ENCODE measurements at regions not wholly inside any gene's neighbourhood (a gene's known extent, or its start where the extent isn't known, plus 50 kb on each side); places are given as distances from the start of the nearest gene placed in this dataset.

- Histone ChIP-seq H3K27me3 (replicated peaks; ENCODE audit: insufficient read depth) (no peaks in the 10 kb centered on the region), H3K9me3 (no peaks in the 10 kb centered on the region), H3K36me3 (no peaks in the 10 kb centered on the region), H3K4me3 (no peak overlapping the region), H3K4me1 (replicated peaks) (no peaks in the 10 kb centered on the region), H3K27ac (no peak overlapping the region)
- 83% methylated on average over 15 of the region's 15 CpGs for WGBS
- no peak for DNase-seq (ENCODE audit: low spot score)
- intact Hi-C loops (cut with DNase I): no loop called here
- no peak for TF ChIP-seq POLR2AphosphoS5 (IDR thresholded peaks at IDR 0.05)
- TF ChIP-seq, protein P1, sequence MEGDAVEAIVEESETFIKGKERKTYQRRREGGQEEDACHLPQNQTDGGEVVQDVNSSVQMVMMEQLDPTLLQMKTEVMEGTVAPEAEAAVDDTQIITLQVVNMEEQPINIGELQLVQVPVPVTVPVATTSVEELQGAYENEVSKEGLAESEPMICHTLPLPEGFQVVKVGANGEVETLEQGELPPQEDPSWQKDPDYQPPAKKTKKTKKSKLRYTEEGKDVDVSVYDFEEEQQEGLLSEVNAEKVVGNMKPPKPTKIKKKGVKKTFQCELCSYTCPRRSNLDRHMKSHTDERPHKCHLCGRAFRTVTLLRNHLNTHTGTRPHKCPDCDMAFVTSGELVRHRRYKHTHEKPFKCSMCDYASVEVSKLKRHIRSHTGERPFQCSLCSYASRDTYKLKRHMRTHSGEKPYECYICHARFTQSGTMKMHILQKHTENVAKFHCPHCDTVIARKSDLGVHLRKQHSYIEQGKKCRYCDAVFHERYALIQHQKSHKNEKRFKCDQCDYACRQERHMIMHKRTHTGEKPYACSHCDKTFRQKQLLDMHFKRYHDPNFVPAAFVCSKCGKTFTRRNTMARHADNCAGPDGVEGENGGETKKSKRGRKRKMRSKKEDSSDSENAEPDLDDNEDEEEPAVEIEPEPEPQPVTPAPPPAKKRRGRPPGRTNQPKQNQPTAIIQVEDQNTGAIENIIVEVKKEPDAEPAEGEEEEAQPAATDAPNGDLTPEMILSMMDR (IDR thresholded peaks at IDR 0.05): no peak
- no peak for TF ChIP-seq POLR2A (IDR thresholded peaks at IDR 0.05)
These were observed 442.7 kb downstream of the MIAT start for GRCh38 chr22:27099946-27100722.

- no peak overlapping the region for H3K27ac ChIP-seq
- no peaks in the 10 kb centered on the region for H3K27me3 ChIP-seq (replicated peaks; ENCODE audit: insufficient read depth)
- TF ChIP-seq POLR2AphosphoS5 (IDR thresholded peaks at IDR 0.05) (no peak), POLR2A (IDR thresholded peaks at IDR 0.05) (no peak)
- TF ChIP-seq, protein P1 (IDR thresholded peaks at IDR 0.05): no peak
- DNase-seq (ENCODE audit: low spot score): no peak
- 6% methylated on average over 18 of the region's 18 CpGs for WGBS
- no peaks in the 10 kb centered on the region for H3K9me3 ChIP-seq
- no peaks in the 10 kb centered on the region for H3K4me1 ChIP-seq (replicated peaks)
- no peak overlapping the region for H3K4me3 ChIP-seq
- no peaks in the 10 kb centered on the region for H3K36me3 ChIP-seq
- intact Hi-C loops (cut with DNase I): no loop called here
These were observed 443.4 kb downstream of the MIAT start for GRCh38 chr22:27100789-27101188.

DNA sequence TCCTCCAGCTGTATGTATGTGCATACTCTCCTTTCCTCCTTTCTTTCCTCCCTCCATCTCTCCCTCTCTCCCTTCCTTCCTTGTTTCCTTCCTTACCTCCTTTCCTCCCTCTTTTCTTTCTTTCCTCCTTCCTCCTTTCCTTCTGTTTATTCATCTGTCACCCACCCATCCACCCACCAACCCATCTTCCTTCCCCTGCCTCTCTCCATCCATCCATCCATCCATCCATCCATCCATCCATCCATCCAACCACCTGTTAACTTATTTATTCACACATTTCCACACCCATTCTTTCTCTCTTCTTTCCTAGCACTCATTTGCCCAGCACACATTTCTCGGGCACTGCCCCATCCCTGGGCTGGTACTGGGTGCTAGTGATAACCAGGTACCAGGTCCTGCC is 443.9 kb downstream of the MIAT start:
- no peak for DNase-seq (ENCODE audit: low spot score)
- Histone ChIP-seq H3K4me3 (no peak overlapping the region), H3K9me3 (no peaks in the 10 kb centered on the region), H3K4me1 (replicated peaks) (no peaks in the 10 kb centered on the region), H3K36me3 (no peaks in the 10 kb centered on the region), H3K27ac (no peak overlapping the region), H3K27me3 (replicated peaks; ENCODE audit: insufficient read depth) (no peaks in the 10 kb centered on the region)
- 88% methylated on average over 1 of the region's 1 CpG for WGBS
- intact Hi-C loops (cut with DNase I): no loop called here
- TF ChIP-seq POLR2AphosphoS5 (IDR thresholded peaks at IDR 0.05) (no peak), POLR2A (IDR thresholded peaks at IDR 0.05) (no peak)
- TF ChIP-seq, protein P1 (IDR thresholded peaks at IDR 0.05): no peak

- intact Hi-C loops (cut with DNase I): no loop called here
These were observed 447.1 kb downstream of the MIAT start for GRCh38 chr22:27104449-27104848.

DNA sequence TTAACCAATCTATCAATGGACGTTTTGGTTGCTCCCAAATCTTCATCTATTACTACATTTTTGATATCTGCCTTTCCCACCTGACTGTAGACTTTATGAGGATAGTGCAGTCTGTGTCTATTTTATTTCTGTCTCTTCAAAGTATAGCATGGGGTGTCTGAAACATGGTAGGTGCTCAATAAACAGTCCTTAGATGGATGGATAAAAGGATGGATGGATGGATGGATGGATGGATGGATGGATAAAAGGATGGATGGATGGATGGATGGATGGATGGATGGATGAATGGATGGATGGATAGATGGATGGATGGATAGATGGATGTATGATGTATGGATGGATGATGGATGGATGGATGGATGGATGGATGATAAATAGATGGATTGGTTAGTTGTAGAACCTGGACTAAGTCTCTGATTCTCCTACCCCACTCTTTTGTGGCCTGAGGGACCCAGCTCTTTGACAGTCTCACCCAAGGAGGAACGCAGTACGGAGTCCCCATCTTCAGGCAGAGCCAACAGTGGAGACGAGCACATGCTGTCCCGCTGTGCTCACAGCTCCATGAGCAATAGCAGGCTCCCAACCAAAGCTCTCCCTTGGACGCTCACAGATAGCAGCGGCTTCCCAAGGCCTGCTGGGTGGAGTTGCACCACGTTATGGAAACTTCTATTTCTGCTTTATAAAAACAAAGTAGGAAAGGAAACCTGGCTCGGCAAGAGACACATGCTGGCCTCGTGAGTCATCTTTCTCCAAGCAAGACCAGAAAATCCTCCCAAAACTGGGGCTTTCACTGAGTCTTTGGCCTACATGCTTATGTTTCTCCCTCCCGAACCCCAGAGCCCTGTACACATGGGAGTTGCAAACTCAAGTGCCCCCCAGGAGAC is 448.0 kb downstream of the MIAT start:
- peak overlapping the region in 1 of 2 donors; percentile 22 for H3K27ac ChIP-seq
- H3K4me1 ChIP-seq (replicated peaks): no peaks in the 10 kb centered on the region
- TF ChIP-seq POLR2A (IDR thresholded peaks at IDR 0.05): no peak
- TF ChIP-seq, protein P1 (IDR thresholded peaks at IDR 0.05): no peak
- TF ChIP-seq POLR2AphosphoS5 (IDR thresholded peaks at IDR 0.05): peak; percentile 56
- H3K4me3 ChIP-seq: no peak overlapping the region
- no peak for DNase-seq (ENCODE audit: low spot score)
- 47% methylated on average over 11 of the region's 11 CpGs for WGBS
- H3K27me3 ChIP-seq (replicated peaks; ENCODE audit: insufficient read depth): no peaks in the 10 kb centered on the region
- H3K9me3 ChIP-seq: no peaks in the 10 kb centered on the region
- no peaks in the 10 kb centered on the region for H3K36me3 ChIP-seq
- intact Hi-C loops (cut with DNase I): no loop called here

More at GRCh38 chr22:27104449-27104848, 447.1 kb downstream of the MIAT start:
- TF ChIP-seq POLR2A (IDR thresholded peaks at IDR 0.05) (no peak), POLR2AphosphoS5 (IDR thresholded peaks at IDR 0.05) (no peak)
- H3K36me3 ChIP-seq: no peaks in the 10 kb centered on the region
- WGBS: 58% methylated on average over 3 of the region's 3 CpGs
- no peak overlapping the region for H3K27ac ChIP-seq
- no peak overlapping the region for H3K4me3 ChIP-seq
- no peak for DNase-seq (ENCODE audit: low spot score)
- no peaks in the 10 kb centered on the region for H3K27me3 ChIP-seq (replicated peaks; ENCODE audit: insufficient read depth)
- H3K4me1 ChIP-seq (replicated peaks): no peaks in the 10 kb centered on the region
- no peaks in the 10 kb centered on the region for H3K9me3 ChIP-seq

All from prostate gland (tissue), 2 donors.